Mucosa of stomach (tissue), 1 donor: ENCODE measurements at regions not wholly inside any gene's neighbourhood (a gene's known extent, or its start where the extent isn't known, plus 50 kb on each side); places are given as distances from the start of the nearest gene placed in this dataset.

Source experiments
- H3K27me3 ChIP-seq: one replicate; pipeline ENCODE4 v1.7.0; 2013; ENCODE audit warnings: mild to moderate bottlenecking, low read length; ENCODE audit not compliant: control insufficient read depth, insufficient read depth
- H3K36me3 ChIP-seq: one replicate; pipeline ENCODE4 v1.7.0; 2013; ENCODE audit warnings: low read length; ENCODE audit not compliant: control insufficient read depth, insufficient read depth
- H3K4me1 ChIP-seq: one replicate; pipeline ENCODE4 v1.7.0; 2013; ENCODE audit warnings: mild to moderate bottlenecking, low read length; ENCODE audit not compliant: control insufficient read depth, insufficient read depth
- H3K4me3 ChIP-seq: one replicate; pipeline ENCODE4 v1.7.0; 2013; ENCODE audit warnings: low read length
- H3K9ac ChIP-seq: one replicate; pipeline ENCODE4 v1.7.0; 2013; ENCODE audit warnings: mild to moderate bottlenecking, low read length, moderate library complexity
- H3K9me3 ChIP-seq: one replicate; pipeline ENCODE4 v1.7.0; 2013; ENCODE audit warnings: mild to moderate bottlenecking, low read length, moderate library complexity; ENCODE audit not compliant: control insufficient read depth
- donor health status: Pancreatic carcinoma.

- H3K9me3 ChIP-seq: no peaks in the 10 kb centered on the region
- no peaks in the 10 kb centered on the region for H3K27me3 ChIP-seq
- no peak overlapping the region for H3K9ac ChIP-seq
- no peaks in the 10 kb centered on the region for H3K4me1 ChIP-seq
- no peak overlapping the region for H3K4me3 ChIP-seq
- no peaks in the 10 kb centered on the region for H3K36me3 ChIP-seq
These were observed 187.7 kb downstream of the INHBB start for GRCh38 chr2:120533625-120534024.

GRCh38 chr2:120534457-120534856, 188.5 kb downstream of the INHBB start:
- Histone ChIP-seq H3K27me3 (no peaks in the 10 kb centered on the region), H3K36me3 (no peaks in the 10 kb centered on the region), H3K4me3 (no peak overlapping the region), H3K9me3 (no peaks in the 10 kb centered on the region), H3K4me1 (no peaks in the 10 kb centered on the region), H3K9ac (no peak overlapping the region)

GRCh38 chr2:120535081-120535480, 189.1 kb downstream of the INHBB start:
- Histone ChIP-seq H3K4me3 (no peak overlapping the region), H3K4me1 (peaks cover 1% of the 10 kb centered on the region), H3K9me3 (no peaks in the 10 kb centered on the region), H3K27me3 (no peaks in the 10 kb centered on the region), H3K36me3 (no peaks in the 10 kb centered on the region), H3K9ac (no peak overlapping the region)

- no peaks in the 10 kb centered on the region for H3K27me3 ChIP-seq
- H3K4me3 ChIP-seq: no peak overlapping the region
- H3K4me1 ChIP-seq: peaks cover 7% of the 10 kb centered on the region
- H3K9ac ChIP-seq: no peak overlapping the region
- H3K9me3 ChIP-seq: no peaks in the 10 kb centered on the region
- no peaks in the 10 kb centered on the region for H3K36me3 ChIP-seq
These were observed 190.2 kb downstream of the INHBB start for GRCh38 chr2:120536141-120536540.

- no peaks in the 10 kb centered on the region for H3K36me3 ChIP-seq
- peaks cover 7% of the 10 kb centered on the region for H3K4me1 ChIP-seq
- no peak overlapping the region for H3K9ac ChIP-seq
- H3K27me3 ChIP-seq: no peaks in the 10 kb centered on the region
- no peak overlapping the region for H3K4me3 ChIP-seq
- no peaks in the 10 kb centered on the region for H3K9me3 ChIP-seq
These were observed 192.9 kb downstream of the INHBB start for GRCh38 chr2:120538691-120539423.

- no peaks in the 10 kb centered on the region for H3K36me3 ChIP-seq
- H3K4me1 ChIP-seq: peaks cover 7% of the 10 kb centered on the region
- H3K27me3 ChIP-seq: no peaks in the 10 kb centered on the region
- H3K4me3 ChIP-seq: no peak overlapping the region
- H3K9me3 ChIP-seq: no peaks in the 10 kb centered on the region
- H3K9ac ChIP-seq: no peak overlapping the region
These were observed 193.5 kb downstream of the INHBB start for GRCh38 chr2:120539424-120539936.

- H3K4me3 ChIP-seq: no peak overlapping the region
These were observed 194.2 kb downstream of the INHBB start for GRCh38 chr2:120539937-120540718.

GRCh38 chr2:120540719-120541552, 194.7 kb upstream of the GLI2 start:
- no peaks in the 10 kb centered on the region for H3K36me3 ChIP-seq

More at GRCh38 chr2:120539937-120540718, 194.2 kb downstream of the INHBB start:
- no peaks in the 10 kb centered on the region for H3K9me3 ChIP-seq
- no peaks in the 10 kb centered on the region for H3K27me3 ChIP-seq
- peaks cover 7% of the 10 kb centered on the region for H3K4me1 ChIP-seq
- no peaks in the 10 kb centered on the region for H3K36me3 ChIP-seq
- H3K9ac ChIP-seq: no peak overlapping the region

GRCh38 chr2:120541553-120541932, 194.1 kb upstream of the GLI2 start:
- Histone ChIP-seq H3K9ac (no peak overlapping the region), H3K27me3 (no peaks in the 10 kb centered on the region), H3K9me3 (no peaks in the 10 kb centered on the region), H3K36me3 (no peaks in the 10 kb centered on the region), H3K4me3 (no peak overlapping the region), H3K4me1 (peaks cover 7% of the 10 kb centered on the region)

More at GRCh38 chr2:120540719-120541552, 194.7 kb upstream of the GLI2 start:
- Histone ChIP-seq H3K9me3 (no peaks in the 10 kb centered on the region), H3K9ac (no peak overlapping the region), H3K4me3 (no peak overlapping the region), H3K4me1 (peaks cover 7% of the 10 kb centered on the region), H3K27me3 (no peaks in the 10 kb centered on the region)

- H3K4me1 ChIP-seq: peaks cover 7% of the 10 kb centered on the region
- H3K4me3 ChIP-seq: no peak overlapping the region
- no peaks in the 10 kb centered on the region for H3K27me3 ChIP-seq
- H3K9ac ChIP-seq: no peak overlapping the region
- no peaks in the 10 kb centered on the region for H3K36me3 ChIP-seq
- no peaks in the 10 kb centered on the region for H3K9me3 ChIP-seq
These were observed 193.5 kb upstream of the GLI2 start for GRCh38 chr2:120541972-120542670.

GRCh38 chr2:120542911-120543527, 192.6 kb upstream of the GLI2 start:
- Histone ChIP-seq H3K4me3 (no peak overlapping the region), H3K36me3 (no peaks in the 10 kb centered on the region), H3K9me3 (no peaks in the 10 kb centered on the region), H3K4me1 (peaks cover 7% of the 10 kb centered on the region), H3K27me3 (peaks cover 3% of the 10 kb centered on the region), H3K9ac (no peak overlapping the region)
